HG02852 (cell line): ENCODE measurements at regions not wholly inside any gene's neighbourhood (a gene's known extent, or its start where the extent isn't known, plus 50 kb on each side); places are given as distances from the start of the nearest gene placed in this dataset.
"Not testable (repeated sequence)": the region's sequence is repeated elsewhere in the genome, so short reads cannot be mapped to it uniquely, and the experiment has no call there.

Experiments used
- ATAC-seq: cut with Tn5 transposase; IDR thresholded peaks from one replicate; pipeline ENCODE4 v1.9.1; 2021; ENCODE audit warnings: mild to moderate bottlenecking, moderate library complexity; ENCODE audit not compliant: unreplicated experiment

DNA sequence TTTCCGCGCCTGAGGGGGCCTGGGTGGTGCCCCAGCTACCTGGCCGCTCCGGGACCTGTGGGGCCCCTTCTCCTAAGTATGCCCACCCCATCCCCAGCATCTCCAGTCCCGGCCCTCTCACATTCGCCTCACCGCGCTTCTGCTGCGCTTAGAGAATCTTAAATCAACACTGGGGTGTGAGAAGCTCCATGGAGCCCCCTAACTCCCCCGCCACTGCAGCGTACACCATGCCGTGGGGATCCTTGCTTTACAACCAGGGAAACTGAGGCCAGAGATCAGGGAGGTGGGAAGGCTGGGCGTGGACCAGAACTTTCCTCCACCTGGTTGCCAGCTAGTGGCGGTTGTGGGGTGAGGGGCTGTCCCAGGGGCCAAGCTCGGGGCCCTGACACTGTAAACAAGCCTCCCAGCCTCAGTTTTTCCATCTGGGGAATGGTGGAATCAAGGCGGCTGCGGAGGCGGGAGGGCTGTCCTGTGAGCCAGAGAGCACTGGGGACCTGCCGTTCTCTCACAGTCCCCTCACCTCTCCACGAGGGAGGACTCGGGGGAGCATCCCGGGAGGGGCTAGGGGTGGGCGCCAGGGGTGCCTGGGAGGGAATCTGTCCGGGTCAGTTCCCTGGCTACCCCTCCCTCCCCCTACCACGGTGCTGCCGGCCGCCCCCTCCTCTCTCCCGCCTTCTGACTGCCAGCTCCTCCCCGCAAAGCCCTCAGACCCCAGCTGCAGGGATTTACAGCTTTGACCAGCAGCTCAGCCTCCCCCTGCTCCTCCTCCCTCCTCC is 161.2 kb downstream of the C9orf50 start:
- no peak for ATAC-seq

DNA sequence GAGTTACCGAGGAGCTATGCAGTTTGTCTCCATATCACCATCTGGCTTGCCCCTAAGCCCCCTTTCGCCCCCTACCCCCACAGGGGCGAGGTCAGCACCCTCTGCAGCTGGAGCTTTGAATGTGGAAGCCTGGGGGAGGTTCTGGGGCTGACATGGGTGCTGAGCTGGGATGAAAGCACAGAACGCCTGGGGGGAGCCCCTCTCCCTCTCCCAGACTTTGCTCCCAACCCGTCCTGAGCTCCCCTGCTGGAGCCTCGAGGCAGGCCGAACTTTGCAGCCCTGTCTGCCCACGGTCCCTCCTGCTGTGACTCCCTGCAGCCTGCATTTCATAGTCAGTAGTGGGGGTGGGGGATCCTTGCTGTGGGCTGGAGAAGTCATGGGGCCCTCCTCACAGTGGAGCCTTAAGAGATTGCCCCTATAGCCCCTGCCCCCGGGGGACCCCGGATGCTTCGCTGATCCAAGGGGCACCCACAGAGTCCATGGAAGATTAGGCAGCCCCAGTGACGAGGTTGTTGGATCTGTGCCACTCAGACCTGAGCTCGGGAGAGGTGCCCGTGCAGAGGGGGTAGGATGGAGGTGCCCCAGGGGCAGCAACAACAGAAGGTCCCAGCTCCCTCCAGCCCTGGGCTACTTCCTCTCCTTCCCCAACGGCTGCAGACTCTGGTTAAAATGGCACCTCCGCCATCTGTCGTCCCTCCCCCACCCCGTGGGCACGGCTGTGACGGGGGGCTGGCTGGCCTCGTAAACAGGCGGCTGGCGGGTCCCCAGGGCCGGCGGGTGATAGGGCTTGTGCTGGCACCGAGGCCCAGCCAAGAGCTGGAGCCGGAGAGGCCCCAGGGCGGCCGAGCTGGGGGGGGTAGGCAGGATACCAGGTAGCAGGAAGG is 162.0 kb downstream of the C9orf50 start:
- ATAC-seq = no peak

DNA sequence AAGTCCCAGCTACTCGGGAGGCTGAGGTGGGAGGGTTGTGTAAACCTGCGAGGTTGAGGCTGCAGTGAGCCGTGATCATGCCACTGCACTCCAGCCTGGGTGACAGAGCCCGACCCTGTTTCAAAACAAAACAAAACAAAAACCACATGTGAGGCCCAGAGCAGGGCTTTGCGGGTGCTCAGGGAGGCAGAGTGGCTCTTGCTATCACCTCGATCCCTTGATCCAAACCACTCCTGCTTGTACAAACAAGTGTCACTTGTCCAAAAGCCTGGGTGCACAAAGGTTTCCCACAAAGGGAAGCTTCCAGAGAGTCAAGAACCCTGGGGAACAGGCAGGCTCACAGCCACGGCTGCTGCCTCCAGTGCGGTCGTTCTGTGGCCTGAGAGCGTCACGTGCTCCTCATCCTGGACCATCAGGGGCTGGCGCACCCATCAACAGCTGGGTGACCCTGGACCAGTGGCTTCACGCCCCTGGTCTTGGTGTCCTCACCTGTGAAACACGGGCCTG is 162.7 kb downstream of the C9orf50 start:
- no peak for ATAC-seq

DNA sequence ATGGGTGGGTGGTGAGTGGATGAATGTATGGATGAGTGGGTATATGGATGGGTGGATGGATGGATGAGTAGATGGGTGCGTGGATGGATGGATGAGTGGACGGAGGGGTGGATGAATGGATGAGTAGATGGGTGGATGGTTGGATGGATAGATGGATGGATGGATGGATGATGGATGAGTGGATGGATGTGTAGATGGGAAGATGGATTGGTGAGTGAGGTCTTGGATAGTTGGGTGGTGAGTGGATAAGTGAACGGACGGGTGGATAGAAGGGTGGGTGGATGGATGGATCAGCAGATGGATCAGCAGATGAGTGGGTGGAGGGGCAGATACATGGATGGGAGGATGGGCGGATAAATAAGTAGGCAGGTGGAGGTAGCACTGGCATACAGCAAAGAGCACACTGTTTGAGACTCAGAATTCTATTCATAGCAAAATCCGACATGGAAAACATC is 163.5 kb downstream of the C9orf50 start:
- ATAC-seq = no peak

DNA sequence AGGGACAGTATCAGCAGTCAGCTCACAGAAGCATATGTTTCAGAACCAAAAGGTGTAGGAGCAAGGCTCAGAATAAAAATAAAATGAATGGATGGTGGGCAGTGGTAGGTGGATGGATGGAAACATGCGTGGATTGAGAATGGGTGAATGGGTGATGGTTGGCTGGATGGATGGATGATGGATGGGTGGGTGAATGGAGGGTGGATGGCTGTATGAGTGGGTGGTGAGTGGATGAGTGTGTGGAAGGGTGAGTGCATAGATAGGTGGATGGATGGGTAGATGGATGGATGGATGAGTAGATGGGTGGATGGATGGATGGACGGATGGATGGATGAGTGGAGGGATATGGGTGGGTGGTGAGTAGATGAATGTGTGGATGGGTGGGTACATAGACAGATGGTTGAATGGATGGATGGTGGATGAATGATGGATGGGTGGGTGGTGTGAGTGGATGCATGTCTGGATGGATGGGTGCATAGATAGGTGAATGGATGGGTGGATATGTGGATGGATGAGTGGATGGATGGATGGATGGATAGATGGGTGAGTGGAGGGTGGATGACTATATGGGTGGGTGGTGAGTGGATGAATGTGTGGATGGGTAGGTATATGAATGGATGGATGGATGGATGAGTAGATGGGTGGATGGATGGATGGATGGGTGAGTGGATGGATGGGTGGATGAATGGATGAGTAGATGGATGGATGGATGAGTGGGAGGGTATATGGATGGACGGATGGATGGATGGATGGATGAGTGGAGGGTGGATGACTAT is 164.2 kb downstream of the C9orf50 start:
- ATAC-seq = no peak

DNA sequence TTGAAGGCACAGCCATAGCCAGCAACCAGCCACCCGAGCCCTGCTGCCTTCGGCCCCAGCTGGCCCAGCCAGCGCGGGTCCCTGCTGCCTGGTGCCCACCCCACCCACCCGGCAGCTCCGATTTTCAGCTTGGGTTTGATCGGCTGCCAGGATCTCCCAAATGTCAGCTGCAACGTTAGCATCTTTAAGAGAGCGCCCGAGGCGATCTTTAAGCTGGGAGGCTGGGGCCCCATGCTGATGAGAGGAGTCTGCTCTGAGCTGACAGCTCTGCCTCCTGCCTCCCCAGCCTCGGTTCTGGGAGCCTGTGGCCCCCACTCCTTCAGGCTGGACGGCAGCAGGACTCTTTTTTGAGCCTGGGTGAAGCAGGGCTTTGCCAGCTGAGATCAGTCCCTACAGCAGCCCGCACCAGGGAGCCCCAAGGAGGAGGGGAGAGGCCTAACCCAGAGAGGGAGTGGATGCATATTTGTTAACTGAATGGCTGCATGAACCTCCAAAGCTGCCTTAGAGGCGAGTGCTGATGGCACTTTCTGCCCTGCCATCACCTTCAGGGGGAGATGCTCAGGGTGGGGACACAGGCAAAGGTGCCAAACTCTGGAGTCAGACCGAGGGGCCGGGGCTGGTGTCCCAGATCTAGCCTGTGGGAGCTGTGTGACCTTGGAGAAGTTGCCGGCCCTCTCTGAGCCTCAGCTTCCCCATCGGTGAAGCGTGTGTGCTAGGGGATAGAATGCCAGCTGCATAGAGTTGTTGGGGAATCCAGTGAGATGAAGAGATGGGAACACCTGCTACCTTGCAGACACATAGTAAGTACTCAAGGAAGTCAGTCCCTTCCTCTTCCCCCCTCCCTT is 165.5 kb downstream of the C9orf50 start:
- ATAC-seq = no peak

DNA sequence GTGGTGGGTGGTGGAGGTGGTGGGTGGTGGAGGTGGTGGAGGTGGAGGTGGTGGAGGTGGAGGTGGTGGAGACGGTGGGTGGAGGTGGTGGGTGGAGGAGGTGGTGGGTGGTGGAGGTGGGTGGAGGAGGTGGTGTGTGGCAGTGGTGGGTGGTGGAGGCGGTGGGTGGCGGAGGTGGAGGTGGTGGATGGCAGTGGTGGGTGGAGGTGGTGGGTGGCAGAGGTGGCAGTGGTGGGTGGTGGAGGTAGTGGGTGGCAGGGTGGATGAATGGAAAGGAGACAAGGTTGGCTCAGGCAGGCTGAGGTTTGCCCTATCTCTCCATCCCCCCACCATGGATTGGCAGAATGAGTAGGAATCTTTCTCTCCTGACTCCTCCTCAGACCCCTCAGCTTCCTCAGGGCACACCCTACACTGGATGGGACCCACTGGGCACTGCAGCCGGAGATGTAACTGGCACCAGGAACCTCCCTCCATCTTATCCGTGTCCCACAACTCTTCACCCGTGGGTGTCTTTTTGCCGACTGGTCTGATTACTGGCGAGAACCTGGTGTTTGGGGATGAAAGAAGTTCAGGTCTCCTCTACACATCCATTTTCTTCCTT is 166.3 kb downstream of the C9orf50 start:
- no peak for ATAC-seq

DNA sequence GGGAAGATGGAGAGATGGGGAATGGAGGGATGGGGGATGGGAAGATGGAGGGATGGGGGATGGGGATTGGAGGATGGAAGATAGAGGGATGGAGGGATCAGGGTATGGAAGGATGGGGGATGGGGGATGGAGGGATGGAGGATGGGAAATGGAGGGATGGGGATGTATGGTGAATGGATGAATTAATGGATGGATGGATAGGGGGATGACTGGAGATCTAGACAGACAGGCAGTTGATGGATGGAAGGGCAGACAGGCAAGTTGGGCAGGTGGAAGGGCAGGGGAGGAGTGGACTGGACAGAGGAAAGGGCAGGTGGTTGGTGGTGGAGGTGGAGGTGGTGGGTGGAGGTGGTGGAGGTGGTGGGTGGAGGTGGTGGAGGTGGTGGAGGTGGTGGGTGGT is 167.2 kb downstream of the C9orf50 start:
- no peak for ATAC-seq

DNA sequence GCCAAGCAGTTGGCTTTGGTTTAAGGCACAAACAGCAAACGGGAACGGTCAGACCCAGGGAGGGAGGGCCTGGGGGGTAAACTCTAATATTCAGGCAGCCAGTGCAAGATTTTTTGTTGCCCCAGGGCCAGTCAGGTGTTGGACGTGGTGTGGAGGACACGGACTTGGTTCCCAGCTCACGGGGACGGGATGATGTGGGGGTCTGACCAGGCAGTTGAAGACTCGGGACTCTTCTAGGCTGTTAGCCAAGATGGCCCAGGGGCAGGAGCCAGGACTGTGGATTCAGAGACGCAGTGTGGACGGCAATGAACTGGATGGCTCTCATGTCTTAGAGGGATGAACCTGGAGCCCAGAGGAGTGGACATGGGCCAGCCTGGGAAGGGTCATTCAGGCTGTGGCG is 169.2 kb downstream of the C9orf50 start:
- ATAC-seq = no peak

DNA sequence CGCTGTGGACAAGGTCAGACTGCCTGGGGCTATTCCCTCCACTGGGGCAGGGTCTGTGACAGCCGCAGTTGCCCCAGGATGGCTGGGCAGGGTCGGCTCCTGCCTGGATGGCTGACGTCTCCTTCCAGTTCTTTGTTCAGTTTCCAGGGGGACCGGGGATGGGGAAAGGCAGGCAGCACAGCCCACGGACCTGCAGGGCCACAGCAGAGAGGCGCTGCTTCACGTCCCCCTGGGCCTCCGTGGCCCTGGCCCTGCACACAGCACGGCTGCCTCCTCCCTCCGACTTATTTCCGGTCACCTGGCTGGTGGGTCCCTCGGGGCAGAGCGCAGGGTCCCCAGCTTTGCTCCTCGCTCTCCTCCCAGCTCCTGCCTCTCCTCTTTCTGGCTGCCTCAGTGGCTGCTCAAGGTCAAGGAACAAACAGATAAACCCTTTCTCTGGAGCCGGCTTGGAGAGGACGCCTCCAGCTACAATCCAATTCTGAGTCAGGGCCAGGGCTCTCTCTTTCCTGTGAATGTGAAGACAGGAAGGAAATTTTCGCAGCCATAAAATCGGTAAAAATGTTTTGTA is 169.7 kb downstream of the C9orf50 start:
- no peak for ATAC-seq

DNA sequence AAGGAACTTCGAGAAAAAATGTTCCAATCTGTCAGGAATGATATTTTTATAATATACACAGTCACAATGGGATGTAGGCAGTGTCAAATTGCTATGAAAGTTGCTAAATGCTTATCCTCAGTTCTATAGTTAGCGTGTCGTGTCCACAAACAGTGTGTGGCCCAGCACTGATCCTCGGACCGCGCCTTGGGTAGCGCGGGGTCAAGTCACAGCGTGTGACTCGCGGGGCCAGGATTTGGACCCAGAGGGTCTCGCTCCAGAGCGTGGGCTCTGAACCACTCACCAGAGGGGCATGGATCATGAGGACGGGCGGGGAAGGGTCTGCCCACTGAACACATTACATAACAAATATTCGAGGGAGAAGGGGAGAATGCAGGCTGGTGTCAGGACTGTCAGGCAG is 171.8 kb downstream of the C9orf50 start:
- no peak for ATAC-seq

DNA sequence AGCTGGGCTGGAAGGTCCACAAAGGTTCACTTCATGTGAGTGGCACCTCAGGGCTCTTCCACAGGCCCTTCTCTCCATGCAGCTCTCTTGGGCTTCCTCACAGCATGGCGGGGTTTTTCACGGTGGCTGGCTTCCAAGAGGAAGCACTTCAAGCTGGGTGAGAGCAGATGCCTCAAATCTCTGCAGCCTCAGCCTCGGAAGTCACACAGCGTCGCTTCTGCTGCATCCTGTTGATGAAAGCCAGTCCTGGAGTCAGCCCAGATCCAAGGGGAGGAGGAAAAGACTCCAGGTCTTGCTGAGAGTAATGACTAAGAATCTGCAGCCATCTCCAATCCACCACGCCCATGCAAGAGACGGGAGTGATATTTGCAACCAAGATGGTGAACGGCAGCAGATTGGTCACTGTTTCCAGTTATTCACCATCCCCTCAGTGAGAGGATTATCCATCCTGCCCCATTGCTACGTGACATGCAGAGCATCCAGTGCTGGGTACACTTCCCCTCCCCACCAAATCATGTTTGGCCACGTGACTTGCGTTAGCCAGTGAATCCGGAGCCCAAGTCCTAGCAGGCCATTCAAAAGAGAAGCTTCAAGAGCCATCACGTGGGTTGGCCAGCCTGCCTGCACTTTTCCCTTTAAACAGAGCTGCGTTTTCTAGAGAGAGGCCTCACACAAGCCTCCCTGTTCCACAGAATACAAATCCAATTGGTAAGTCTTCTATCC is 173.9 kb downstream of the C9orf50 start:
- no peak for ATAC-seq

DNA sequence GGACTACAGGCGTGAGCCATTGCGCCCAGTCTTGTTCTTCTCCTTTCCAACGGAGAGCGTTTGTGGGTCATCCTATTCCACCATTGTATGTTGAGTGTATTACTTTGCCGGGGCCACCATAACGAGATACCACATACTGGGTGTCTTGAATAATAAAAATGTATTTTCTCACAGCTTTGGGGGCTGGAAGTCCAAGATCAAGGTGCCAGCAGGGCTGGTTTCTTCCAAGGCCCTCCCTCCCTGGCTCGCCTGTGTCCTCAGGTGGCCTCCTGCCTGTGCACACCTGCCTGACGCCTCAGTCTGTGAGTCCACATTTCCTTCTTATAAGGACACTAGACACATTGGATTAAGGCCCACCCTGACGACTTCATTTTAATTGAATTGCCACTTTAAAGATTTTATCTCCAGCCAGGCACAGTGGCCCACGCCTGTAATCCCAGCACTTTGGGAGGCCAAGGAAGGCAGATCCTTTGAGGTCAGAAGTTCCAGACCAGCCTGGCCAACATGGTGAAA is 175.1 kb downstream of the C9orf50 start:
- no peak for ATAC-seq

DNA sequence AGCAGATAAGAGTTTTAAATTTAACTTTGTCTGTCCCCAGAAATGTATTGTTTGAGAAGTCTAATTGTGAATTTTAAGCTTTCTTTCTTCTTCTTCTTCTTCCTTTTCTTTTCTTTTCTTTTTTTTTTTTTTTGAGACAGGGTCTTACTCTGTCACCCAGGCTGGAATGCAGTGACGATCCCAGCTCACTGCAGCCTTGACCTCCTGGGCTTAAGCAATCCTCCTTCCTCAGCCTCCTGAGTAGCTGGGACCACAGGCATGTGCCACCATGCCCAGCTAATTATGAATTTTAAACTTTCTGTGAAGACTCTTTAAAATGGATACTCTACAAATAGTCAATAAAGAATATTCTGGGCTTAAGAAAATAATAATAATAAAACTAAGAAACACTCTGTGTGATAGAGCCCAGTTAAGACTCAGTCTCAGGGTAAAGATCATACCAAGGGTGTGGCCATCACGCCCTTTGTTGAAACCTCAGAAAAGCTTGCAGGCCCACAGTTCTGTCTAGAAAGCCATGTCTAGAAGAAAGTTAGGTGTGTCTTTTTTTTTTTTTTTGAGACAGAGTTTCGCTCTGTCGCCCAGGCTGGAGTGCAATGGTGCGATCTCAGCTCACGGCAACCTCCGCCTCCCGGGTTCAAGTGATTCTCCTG is 177.3 kb downstream of the C9orf50 start:
- ATAC-seq = not testable (repeated sequence)

DNA sequence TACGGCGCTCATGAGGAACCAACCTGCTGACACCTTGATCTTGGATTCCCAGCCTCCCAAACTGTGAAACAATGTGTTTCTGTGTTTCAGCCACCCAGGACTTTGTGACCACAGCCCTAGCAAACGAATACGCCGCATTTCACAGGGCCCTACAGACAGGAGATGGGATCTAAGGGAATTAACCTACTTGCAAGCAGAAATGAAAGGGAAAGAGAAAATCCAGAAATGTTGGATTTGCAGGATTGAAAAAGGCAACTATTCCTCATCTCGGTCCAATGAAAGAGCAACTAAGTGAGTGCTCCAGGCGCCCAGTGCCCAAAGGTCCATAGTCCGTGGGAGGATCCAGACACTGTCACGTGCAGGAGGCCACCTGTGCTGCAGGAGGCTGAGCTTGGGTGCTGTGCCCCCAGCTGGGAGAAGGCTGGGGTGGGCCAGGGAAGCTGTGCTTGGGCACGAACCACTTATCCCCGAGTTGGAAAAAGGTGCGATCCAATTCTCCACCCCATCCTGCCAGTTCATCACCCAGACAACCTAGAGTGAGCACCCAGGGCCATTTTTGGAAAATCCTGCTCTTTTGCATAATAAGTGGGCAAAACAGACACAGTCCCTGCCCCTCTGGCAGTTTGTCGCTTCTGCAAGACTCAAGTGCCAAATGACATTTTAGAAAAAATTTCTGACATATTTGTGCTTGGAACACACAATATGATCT is 177.9 kb downstream of the C9orf50 start:
- no peak for ATAC-seq

DNA sequence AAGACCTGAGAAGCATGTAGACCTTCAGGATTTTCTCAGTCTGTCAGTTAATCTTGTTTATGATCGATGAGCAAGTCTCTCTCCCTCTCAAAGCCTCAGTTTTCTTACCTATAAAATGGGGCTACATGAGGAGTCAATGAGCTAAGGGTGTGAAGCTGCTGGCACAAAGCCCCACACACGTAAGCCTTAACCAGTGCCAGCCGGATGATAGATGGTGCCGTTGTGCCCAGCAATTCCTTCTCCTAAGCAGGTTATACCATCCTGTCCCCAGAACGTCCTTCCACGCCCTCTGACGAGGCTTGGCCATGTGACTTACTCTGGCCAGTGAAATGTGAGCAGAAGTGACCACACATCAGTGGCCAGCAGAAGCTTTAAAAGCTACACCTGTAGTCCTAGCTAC is 179.0 kb downstream of the C9orf50 start:
- no peak for ATAC-seq

DNA sequence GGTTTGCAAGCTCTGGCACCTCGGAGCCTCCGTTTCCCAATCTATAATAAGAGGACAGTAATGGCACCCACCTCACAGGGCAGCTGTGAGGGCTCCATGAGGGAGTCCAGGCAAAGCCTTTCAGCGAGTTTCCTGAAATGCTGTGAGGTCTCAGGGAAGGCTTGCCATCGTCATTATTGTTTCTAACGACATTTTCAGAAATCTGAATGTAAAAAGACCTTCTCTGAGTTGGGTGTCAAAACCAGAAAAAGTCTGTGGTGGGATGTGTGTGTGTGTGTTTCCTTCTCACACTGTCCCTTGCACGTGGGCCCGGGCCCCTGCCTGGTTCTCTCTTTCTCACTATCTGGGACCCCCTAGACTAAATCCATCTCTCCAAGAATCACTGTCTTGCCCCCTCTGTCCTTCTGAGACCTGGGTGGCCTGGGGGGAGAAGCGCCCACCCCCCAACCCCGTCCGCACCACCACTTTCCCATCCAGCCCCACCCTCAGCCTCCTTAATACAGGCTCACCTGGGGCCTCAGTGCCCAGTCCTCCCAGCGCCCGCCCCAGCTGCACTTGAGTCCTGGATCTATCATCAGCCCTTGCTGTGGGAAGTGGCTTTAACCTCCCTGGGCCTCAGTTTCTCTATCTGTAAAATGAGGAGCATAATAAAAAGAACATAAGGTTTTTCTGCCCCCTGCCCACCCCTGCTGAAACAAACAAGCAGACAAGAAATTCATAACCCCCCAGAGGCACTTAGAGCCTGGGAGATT is 180.3 kb downstream of the C9orf50 start:
- ATAC-seq = no peak
